A673 (cell line): ENCODE measurements at regions not wholly inside any gene's neighbourhood (a gene's known extent, or its start where the extent isn't known, plus 50 kb on each side); places are given as distances from the start of the nearest gene placed in this dataset.

Source experiments
- EZH2 ChIP-seq: fragments of 200-600 bp; sonication (generic); IDR thresholded peaks from 2 replicates; pipeline ENCODE4 v1.6.1; 2017; ENCODE audit warnings: borderline replicate concordance, low read depth, mild to moderate bottlenecking, mixed read lengths, antibody characterized with exemption, low read length; ENCODE audit not compliant: poor library complexity, severe bottlenecking
- TF ChIP-seq, protein P1 (sequence below): fragments of 300-800, 200-600 bp; sonication (generic); conservative IDR thresholded peaks from 2 replicates; pipeline ENCODE4 v1.5.1; 2017; ENCODE audit warnings: low read depth, mild to moderate bottlenecking, antibody characterized with exemption, low read length, moderate library complexity, mixed read lengths

DNA sequence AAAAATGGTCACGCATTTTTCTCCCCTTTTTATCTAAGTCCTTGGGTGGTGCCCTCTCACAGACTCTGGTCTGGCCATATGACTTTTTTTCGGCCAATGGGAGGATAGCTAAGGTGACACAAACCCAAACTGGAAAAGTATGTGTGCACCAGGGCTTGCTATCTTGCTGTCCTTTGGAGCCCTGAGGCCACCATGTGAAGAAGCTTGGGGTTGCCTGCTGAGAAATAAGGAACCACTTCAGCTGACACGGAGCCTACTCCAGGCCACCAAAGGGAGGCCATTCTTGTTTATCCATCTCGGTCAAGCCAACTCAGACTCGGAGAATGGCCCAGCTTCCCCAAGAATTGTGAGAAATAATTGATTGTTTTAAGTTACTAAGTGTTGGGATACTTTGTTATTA, 111.4 kb upstream of the ZFHX3 start:
- TF ChIP-seq, protein P1, sequence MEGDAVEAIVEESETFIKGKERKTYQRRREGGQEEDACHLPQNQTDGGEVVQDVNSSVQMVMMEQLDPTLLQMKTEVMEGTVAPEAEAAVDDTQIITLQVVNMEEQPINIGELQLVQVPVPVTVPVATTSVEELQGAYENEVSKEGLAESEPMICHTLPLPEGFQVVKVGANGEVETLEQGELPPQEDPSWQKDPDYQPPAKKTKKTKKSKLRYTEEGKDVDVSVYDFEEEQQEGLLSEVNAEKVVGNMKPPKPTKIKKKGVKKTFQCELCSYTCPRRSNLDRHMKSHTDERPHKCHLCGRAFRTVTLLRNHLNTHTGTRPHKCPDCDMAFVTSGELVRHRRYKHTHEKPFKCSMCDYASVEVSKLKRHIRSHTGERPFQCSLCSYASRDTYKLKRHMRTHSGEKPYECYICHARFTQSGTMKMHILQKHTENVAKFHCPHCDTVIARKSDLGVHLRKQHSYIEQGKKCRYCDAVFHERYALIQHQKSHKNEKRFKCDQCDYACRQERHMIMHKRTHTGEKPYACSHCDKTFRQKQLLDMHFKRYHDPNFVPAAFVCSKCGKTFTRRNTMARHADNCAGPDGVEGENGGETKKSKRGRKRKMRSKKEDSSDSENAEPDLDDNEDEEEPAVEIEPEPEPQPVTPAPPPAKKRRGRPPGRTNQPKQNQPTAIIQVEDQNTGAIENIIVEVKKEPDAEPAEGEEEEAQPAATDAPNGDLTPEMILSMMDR: no peak
- no peak for TF ChIP-seq EZH2
